GM19455 (cell line): ENCODE measurements at regions not wholly inside any gene's neighbourhood (a gene's known extent, or its start where the extent isn't known, plus 50 kb on each side); places are given as distances from the start of the nearest gene placed in this dataset.
"Not testable (repeated sequence)": the region's sequence is repeated elsewhere in the genome, so short reads cannot be mapped to it uniquely, and the experiment has no call there.

Experiments used
- ATAC-seq: cut with Tn5 transposase; IDR thresholded peaks from one replicate; pipeline ENCODE4 v1.9.1; 2021; ENCODE audit not compliant: unreplicated experiment

GRCh38 chrX:10469-11458 is 270.4 kb upstream of the PLCXD1 start:
- ATAC-seq, result not testable (repeated sequence)

- not testable (repeated sequence) for ATAC-seq
These were observed 267.2 kb upstream of the PLCXD1 start for GRCh38 chrX:13821-14443.

GRCh38 chrX:14452-14851 is 266.7 kb upstream of the PLCXD1 start:
- ATAC-seq, result not testable (repeated sequence)

- peak; percentile 89 for ATAC-seq
These were observed 262.3 kb upstream of the PLCXD1 start for GRCh38 chrX:18768-19454.

GRCh38 chrX:19455-19827 is 261.7 kb upstream of the PLCXD1 start:
- not testable (repeated sequence) for ATAC-seq

- no peak for ATAC-seq
These were observed 261.1 kb upstream of the PLCXD1 start for GRCh38 chrX:19912-20571.

GRCh38 chrX:24139-24538 is 257.0 kb upstream of the PLCXD1 start:
- not testable (repeated sequence) for ATAC-seq
